Astrocyte of the spinal cord (primary cell): ENCODE measurements at regions not wholly inside any gene's neighbourhood (a gene's known extent, or its start where the extent isn't known, plus 50 kb on each side); places are given as distances from the start of the nearest gene placed in this dataset.
A peak's percentile ranks its signal among the peaks of the same experiment; 100 is the strongest.

Source experiments
- DNase-seq: peaks from one replicate; pipeline ENCODE4 v3.0.0; 2011; ENCODE audit warnings: low read depth, low spot score
- H3K4me3 ChIP-seq: 2 replicates; pipeline ENCODE4 v1.5.1; 2011; ENCODE audit warnings: low read depth, mild to moderate bottlenecking, low read length, moderate library complexity
- CTCF ChIP-seq: IDR thresholded peaks from 2 replicates; pipeline ENCODE4 v1.5.1; 2012; ENCODE audit warnings: low read depth, mild to moderate bottlenecking, low read length, inconsistent platforms
- in situ Hi-C: cut with HindIII; loops from 2 replicates; pipeline ENCODE4 v1.10.0; 2017; ENCODE audit warnings: low sequenced_read_pairs

- in situ Hi-C loops, result no loop called here
- TF ChIP-seq CTCF, result no peak
- no peak overlapping the region for H3K4me3 ChIP-seq
- DNase-seq, result peak; percentile 85
Observed at GRCh38 chr2:215772003-215772402, 241.3 kb downstream of the MREG start.

GRCh38 chr2:215771241-215771640 is 242.1 kb downstream of the MREG start:
- DNase-seq, result no peak
- no peak overlapping the region for H3K4me3 ChIP-seq
- in situ Hi-C loops, result no loop called here
- no peak for TF ChIP-seq CTCF

GRCh38 chr2:215770668-215771067 is 242.7 kb downstream of the MREG start:
- TF ChIP-seq CTCF, result no peak
- no peak overlapping the region for H3K4me3 ChIP-seq
- DNase-seq, result no peak
- in situ Hi-C loops, result no loop called here

GRCh38 chr2:215769246-215769645 is 244.1 kb downstream of the MREG start:
- no peak for TF ChIP-seq CTCF
- no peak overlapping the region for H3K4me3 ChIP-seq
- in situ Hi-C loops, result no loop called here
- no peak for DNase-seq

GRCh38 chr2:215767625-215768024 is 245.7 kb downstream of the MREG start:
- no peak for TF ChIP-seq CTCF
- H3K4me3 ChIP-seq, result no peak overlapping the region
- in situ Hi-C loops, result no loop called here
- DNase-seq, result no peak

- no peak for DNase-seq
- no peak for TF ChIP-seq CTCF
- H3K4me3 ChIP-seq, result no peak overlapping the region
- in situ Hi-C loops, result no loop called here
Observed at GRCh38 chr2:215765729-215766360, 247.5 kb downstream of the MREG start.
